ENCODE measurements at regions not wholly inside any gene's neighbourhood (a gene's known extent, or its start where the extent isn't known, plus 50 kb on each side); places are given as distances from the start of the nearest gene placed in this dataset.

- no peak overlapping the region for H3K4me3 ChIP-seq (ENCODE audit: low read length)
- no peak for DNase-seq (ENCODE audit: low read depth, low spot score)
Measured at GRCh38 chr1:187275985-187276575, 447.3 kb downstream of the PLA2G4A start.

GRCh38 chr1:187276677-187277076 lies 447.9 kb downstream of the PLA2G4A start:
- DNase-seq (ENCODE audit: low read depth, low spot score): no peak
- no peak overlapping the region for H3K4me3 ChIP-seq (ENCODE audit: low read length)

DNA sequence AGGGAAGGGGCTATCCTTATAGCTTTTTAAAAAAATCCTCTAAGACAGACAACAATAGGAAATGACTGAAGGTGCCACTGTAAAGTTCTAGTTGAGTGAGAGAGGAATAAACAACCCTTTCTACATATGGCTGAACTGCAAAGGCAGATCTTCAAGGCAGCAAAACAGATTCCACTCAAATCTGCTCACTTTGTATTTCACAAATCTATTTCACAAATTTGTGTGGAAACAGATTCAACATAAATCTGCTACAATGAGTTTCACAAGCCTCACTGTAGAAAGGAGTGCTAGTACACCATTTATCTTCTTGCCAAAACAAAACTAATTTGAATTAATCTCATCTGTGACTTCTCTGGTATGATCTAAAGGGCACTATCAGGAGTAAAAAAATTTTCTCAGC lies 451.3 kb downstream of the PLA2G4A start:
- DNase-seq (ENCODE audit: low read depth, low spot score): no peak
- H3K4me3 ChIP-seq (ENCODE audit: low read length): no peak overlapping the region

GRCh38 chr1:187281085-187281484 lies 452.3 kb downstream of the PLA2G4A start:
- no peak overlapping the region for H3K4me3 ChIP-seq (ENCODE audit: low read length)
- no peak for DNase-seq (ENCODE audit: low read depth, low spot score)

DNA sequence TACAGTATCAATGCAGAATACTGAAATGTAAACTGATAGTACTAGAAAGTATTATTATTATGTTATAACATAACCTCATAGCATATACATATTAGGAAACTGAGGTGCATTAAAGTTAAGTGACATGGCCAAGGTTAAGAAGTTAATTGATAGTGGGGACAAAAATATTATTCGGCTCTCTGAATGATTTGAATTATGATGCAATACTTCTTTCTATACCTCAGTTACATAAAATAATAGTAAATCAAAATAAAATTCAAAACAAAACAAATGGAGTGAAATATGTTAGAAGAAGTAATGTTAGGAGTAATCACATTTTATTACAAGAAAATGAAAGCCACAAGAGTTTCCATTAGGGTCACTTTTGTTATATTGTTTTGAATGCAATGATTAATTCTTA lies 455.2 kb downstream of the PLA2G4A start:
- DNase-seq (ENCODE audit: low read depth, low spot score): no peak
- no peak overlapping the region for H3K4me3 ChIP-seq (ENCODE audit: low read length)

DNA sequence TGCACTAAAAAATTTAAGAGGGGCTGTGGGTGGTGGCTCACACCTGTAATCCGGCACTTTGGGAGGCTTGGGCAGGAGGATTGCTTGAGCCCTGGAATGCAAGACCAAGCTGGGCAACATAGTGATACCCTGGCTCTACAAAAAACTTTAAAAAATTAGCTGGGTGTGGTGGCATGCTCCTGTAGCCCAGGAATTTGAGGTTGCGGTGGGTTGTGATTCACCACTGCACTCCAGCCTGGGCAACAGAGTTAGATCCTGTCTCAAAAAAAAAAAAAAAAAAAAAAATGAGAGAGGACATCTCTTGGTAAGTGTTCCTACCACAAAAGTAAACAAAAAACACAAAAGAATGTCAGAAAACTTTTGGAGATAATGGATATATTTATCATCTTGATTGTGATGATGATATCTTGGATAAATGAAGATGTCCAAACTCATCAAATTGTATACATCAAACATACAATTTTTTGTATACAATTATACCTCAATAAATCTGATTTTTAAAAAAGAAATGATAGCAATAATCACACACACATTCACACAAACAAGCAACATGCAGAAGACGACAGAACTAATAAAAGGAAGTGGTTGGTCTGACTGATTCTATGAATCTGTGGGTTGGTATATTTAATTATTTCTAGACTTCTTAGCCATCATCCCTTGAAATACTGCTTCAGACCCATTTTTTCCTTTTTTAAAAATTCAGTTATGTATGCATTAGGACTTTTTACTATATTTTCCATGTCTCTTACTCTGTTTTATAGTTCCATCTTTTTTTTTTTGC lies 465.9 kb downstream of the PLA2G4A start:
- H3K4me3 ChIP-seq (ENCODE audit: low read length): no peak overlapping the region
- DNase-seq (ENCODE audit: low read depth, low spot score): no peak

DNA sequence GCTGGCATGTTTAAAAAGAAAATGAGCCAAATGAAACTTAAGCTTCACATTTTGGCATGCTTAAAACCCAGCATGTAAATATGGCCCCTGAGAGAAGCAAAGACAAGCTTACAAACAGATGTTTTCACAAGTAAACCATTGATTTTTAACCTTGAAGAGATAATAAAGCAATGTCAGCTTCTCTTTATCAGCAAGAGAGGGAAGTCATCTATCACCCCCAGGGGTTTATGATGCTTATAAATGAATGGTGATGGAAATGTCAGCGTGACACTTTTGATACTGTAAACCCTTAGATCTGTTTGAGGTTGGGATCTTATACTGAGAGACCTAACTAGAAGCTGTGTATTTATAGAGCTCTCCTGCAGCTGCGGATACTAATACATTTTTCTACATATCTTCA lies 471.3 kb downstream of the PLA2G4A start:
- H3K4me3 ChIP-seq (ENCODE audit: low read length): no peak overlapping the region
- DNase-seq (ENCODE audit: low read depth, low spot score): no peak

DNA sequence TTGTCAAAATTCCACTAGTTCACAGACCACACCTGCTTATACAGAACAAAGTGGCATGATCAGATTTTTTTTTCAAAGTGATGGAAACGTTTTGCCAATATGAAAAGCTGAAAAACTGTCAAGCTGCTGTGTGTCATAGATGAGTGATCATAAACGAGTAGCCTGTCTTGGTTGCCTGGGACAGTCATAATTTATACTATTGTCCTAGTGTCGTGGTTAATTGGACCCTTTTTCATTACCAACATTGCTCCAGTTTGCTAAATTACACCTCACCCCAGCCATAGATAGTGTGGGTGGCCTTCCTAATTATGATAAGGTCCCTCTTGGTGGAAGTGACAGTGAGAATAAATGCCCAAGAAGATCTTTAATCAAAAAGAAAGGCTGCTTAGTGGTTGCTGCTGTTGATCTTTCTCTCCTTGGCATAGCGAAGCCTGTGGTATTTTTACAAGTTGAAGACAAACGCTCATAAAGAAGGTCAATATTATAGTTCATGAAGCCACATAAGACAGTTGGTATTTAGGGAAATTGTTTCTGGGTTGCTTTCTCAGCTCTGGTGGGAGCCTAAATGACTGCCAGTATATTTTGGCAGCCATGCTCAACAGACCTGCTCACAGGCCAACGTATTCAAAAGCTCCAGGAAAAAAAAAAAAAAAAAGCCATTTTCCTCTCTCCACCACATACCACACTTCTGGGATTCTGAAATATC lies 478.1 kb downstream of the PLA2G4A start:
- no peak for DNase-seq (ENCODE audit: low read depth, low spot score)
- no peak overlapping the region for H3K4me3 ChIP-seq (ENCODE audit: low read length)

GRCh38 chr1:187310038-187310631 lies 481.4 kb downstream of the PLA2G4A start:
- DNase-seq (ENCODE audit: low read depth, low spot score): no peak
- no peak overlapping the region for H3K4me3 ChIP-seq (ENCODE audit: low read length)

- H3K4me3 ChIP-seq (ENCODE audit: low read length): no peak overlapping the region
- no peak for DNase-seq (ENCODE audit: low read depth, low spot score)
Measured at GRCh38 chr1:187313115-187313514, 484.4 kb downstream of the PLA2G4A start.

GRCh38 chr1:187326557-187326956 lies 497.8 kb downstream of the PLA2G4A start:
- DNase-seq (ENCODE audit: low read depth, low spot score): no peak
- no peak overlapping the region for H3K4me3 ChIP-seq (ENCODE audit: low read length)

GRCh38 chr1:187336441-187337168 lies 507.9 kb downstream of the PLA2G4A start:
- no peak for DNase-seq (ENCODE audit: low read depth, low spot score)

GRCh38 chr1:187338762-187339412 lies 510.1 kb downstream of the PLA2G4A start:
- H3K4me3 ChIP-seq (ENCODE audit: low read length): no peak overlapping the region
- DNase-seq (ENCODE audit: low read depth, low spot score): no peak

More at GRCh38 chr1:187336441-187337168, 507.9 kb downstream of the PLA2G4A start:
- H3K4me3 ChIP-seq (ENCODE audit: low read length): no peak overlapping the region

DNA sequence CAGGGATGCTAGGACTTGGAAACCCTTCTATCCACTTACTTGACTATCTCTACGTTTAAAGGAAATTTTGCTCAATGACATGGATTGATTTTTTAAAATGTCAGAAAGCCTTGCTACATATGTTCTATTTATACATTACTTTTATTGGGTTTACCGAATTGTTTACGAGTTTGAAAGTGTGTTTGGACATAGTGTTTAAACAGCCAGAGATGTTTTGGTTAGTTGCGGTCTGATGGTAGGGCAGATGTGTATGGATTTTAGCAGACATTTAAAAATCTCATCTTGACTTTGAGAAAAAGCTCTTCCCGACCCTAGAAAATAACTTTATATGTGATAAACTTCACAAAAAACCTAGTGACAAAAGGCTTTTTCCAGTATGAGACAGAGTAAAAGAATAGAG lies 513.7 kb downstream of the PLA2G4A start:
- H3K4me3 ChIP-seq (ENCODE audit: low read length): no peak overlapping the region
- DNase-seq (ENCODE audit: low read depth, low spot score): no peak

DNA sequence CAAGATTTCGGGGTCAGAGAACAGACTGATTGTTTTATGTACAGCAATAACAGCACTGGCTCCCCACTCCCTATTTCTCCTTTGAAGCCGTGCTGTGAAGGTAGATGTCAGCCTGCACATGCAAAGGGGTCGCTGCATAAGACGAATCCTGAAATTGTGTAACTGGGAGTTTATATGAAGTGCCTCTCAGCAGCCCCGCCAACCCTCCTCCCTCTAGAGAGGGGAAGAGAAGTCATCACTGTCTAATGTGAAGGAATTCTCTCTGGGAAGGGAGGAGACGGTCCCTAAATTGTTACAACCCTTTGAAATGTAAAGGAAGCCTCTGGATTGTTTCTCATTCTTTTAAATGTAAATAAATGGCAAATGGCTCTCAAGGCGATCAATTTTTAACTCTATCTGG lies 545.3 kb downstream of the PLA2G4A start:
- no peak for DNase-seq (ENCODE audit: low read depth, low spot score)
- no peak overlapping the region for H3K4me3 ChIP-seq (ENCODE audit: low read length)

DNA sequence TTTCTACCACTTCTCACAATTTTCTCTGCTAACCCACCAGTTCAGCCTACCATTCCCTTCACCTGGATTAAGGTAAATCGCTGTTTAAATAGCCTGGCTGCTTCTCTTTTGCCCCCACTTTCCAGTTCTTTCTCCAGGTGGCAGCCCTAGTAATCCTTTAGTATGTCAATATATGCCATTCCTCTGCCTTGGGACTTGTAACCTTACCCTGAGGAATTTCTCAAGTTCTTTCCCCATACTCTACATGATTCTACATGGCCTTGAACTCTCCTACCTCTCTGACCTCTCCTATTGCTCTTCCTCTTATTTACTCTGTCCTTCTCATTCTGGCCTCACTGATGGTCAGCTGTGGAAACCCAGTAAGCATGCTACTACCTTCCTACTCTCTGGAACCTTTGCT lies 546.0 kb downstream of the PLA2G4A start:
- H3K4me3 ChIP-seq (ENCODE audit: low read length): no peak overlapping the region
- no peak for DNase-seq (ENCODE audit: low read depth, low spot score)

GRCh38 chr1:187383366-187383765 lies 554.6 kb downstream of the PLA2G4A start:
- no peak for DNase-seq (ENCODE audit: low read depth, low spot score)
- no peak overlapping the region for H3K4me3 ChIP-seq (ENCODE audit: low read length)

- H3K4me3 ChIP-seq (ENCODE audit: low read length): no peak overlapping the region
- DNase-seq (ENCODE audit: low read depth, low spot score): no peak
Measured at GRCh38 chr1:187384504-187384903, 555.8 kb downstream of the PLA2G4A start.
